Ishikawa (cell line): ENCODE measurements at regions not wholly inside any gene's neighbourhood (a gene's known extent, or its start where the extent isn't known, plus 50 kb on each side); places are given as distances from the start of the nearest gene placed in this dataset.

Experiments
- CEBPB ChIP-seq: IDR thresholded peaks from 2 replicates; pipeline ENCODE4 v1.6.1; 2012
- CREB1 ChIP-seq: IDR thresholded peaks from 2 replicates; pipeline ENCODE4 v1.6.1; 2012; ENCODE audit warnings: low read depth
- EGR1 ChIP-seq: IDR thresholded peaks from 2 replicates; pipeline ENCODE4 v1.6.1; 2012
- EP300 ChIP-seq: IDR thresholded peaks from 2 replicates; pipeline ENCODE4 v1.6.1; 2012; ENCODE audit warnings: borderline replicate concordance
- FOXM1 ChIP-seq: IDR thresholded peaks from 2 replicates; pipeline ENCODE4 v1.6.1; 2012; ENCODE audit warnings: low read depth, borderline replicate concordance
- NFIC ChIP-seq: IDR thresholded peaks from 2 replicates; pipeline ENCODE4 v1.6.1; 2012
- RAD21 ChIP-seq: IDR thresholded peaks from 2 replicates; pipeline ENCODE4 v1.6.1; 2012; ENCODE audit warnings: low read depth
- TAF1 ChIP-seq: IDR thresholded peaks from 2 replicates; pipeline ENCODE4 v1.6.1; 2012; ENCODE audit warnings: low read depth, mild to moderate bottlenecking
- TCF12 ChIP-seq: IDR thresholded peaks from 2 replicates; pipeline ENCODE4 v1.6.1; 2012; ENCODE audit warnings: low read depth
- TEAD4 ChIP-seq: IDR thresholded peaks from 2 replicates; pipeline ENCODE4 v1.6.1; 2012
- YY1 ChIP-seq: IDR thresholded peaks from 2 replicates; pipeline ENCODE4 v1.6.1; 2012; ENCODE audit warnings: low read depth
- ZBTB7A ChIP-seq: IDR thresholded peaks from 2 replicates; pipeline ENCODE4 v1.6.1; 2012; ENCODE audit warnings: low read depth
- TF ChIP-seq, protein P1 (sequence below): IDR thresholded peaks from 2 replicates; pipeline ENCODE4 v1.6.1; 2012
- TF ChIP-seq, protein P2 (sequence below): IDR thresholded peaks from 2 replicates; pipeline ENCODE4 v1.6.1; 2012; ENCODE audit warnings: low read depth, mild to moderate bottlenecking
- TF ChIP-seq, protein P3 (sequence below): IDR thresholded peaks from 2 replicates; pipeline ENCODE4 v1.6.1; 2012

DNA sequence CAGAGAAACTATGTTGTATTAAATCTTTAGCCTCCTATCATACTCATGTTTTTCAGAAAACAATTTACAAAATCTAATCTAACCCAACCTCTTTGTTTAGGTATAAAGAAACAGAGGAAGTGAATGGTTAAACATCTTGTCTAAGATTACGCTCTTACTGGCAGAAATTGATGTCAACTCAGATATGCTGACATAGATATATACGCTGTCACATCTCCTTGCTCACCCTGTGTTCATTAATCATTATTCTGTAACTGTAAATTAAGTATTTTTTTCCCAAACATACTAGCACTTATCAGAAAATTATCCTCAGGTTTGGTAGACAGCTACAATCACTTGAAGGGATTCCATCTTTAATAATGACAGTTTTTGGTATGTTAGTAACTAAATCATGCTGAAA is 1127.6 kb upstream of the SEL1L start:
- TF ChIP-seq EGR1 (no peak), ZBTB7A (no peak), RAD21 (no peak), NFIC (no peak), CREB1 (no peak), YY1 (no peak), CEBPB (no peak), TCF12 (no peak), EP300 (no peak), FOXM1 (no peak)
- TF ChIP-seq, protein P1, sequence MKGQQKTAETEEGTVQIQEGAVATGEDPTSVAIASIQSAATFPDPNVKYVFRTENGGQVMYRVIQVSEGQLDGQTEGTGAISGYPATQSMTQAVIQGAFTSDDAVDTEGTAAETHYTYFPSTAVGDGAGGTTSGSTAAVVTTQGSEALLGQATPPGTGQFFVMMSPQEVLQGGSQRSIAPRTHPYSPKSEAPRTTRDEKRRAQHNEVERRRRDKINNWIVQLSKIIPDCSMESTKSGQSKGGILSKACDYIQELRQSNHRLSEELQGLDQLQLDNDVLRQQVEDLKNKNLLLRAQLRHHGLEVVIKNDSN = no peak
- TF ChIP-seq, protein P2, sequence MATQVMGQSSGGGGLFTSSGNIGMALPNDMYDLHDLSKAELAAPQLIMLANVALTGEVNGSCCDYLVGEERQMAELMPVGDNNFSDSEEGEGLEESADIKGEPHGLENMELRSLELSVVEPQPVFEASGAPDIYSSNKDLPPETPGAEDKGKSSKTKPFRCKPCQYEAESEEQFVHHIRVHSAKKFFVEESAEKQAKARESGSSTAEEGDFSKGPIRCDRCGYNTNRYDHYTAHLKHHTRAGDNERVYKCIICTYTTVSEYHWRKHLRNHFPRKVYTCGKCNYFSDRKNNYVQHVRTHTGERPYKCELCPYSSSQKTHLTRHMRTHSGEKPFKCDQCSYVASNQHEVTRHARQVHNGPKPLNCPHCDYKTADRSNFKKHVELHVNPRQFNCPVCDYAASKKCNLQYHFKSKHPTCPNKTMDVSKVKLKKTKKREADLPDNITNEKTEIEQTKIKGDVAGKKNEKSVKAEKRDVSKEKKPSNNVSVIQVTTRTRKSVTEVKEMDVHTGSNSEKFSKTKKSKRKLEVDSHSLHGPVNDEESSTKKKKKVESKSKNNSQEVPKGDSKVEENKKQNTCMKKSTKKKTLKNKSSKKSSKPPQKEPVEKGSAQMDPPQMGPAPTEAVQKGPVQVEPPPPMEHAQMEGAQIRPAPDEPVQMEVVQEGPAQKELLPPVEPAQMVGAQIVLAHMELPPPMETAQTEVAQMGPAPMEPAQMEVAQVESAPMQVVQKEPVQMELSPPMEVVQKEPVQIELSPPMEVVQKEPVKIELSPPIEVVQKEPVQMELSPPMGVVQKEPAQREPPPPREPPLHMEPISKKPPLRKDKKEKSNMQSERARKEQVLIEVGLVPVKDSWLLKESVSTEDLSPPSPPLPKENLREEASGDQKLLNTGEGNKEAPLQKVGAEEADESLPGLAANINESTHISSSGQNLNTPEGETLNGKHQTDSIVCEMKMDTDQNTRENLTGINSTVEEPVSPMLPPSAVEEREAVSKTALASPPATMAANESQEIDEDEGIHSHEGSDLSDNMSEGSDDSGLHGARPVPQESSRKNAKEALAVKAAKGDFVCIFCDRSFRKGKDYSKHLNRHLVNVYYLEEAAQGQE = no peak

- TF ChIP-seq, protein P2 = no peak
- TF ChIP-seq, protein P3, sequence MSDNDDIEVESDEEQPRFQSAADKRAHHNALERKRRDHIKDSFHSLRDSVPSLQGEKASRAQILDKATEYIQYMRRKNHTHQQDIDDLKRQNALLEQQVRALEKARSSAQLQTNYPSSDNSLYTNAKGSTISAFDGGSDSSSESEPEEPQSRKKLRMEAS = no peak
- TF ChIP-seq RAD21 = no peak
- TF ChIP-seq TEAD4 = no peak
Observed at GRCh38 chr14:82667006-82667405, 1133.4 kb upstream of the SEL1L start.

GRCh38 chr14:82667501-82667900 is 1133.8 kb upstream of the SEL1L start:
- no peak for TF ChIP-seq ZBTB7A
- no peak for TF ChIP-seq YY1
- TF ChIP-seq EGR1 = no peak
- no peak for TF ChIP-seq TCF12
- TF ChIP-seq NFIC = no peak
- TF ChIP-seq, protein P1 = no peak
- no peak for TF ChIP-seq CREB1
- TF ChIP-seq TAF1 = no peak
- no peak for TF ChIP-seq TEAD4

GRCh38 chr14:82676403-82676802 is 1142.8 kb upstream of the SEL1L start:
- TF ChIP-seq, protein P2 = no peak
- TF ChIP-seq NFIC = no peak
- TF ChIP-seq ZBTB7A = no peak
- TF ChIP-seq YY1 = no peak
- no peak for TF ChIP-seq EP300
- no peak for TF ChIP-seq CEBPB
- TF ChIP-seq TAF1 = no peak
- no peak for TF ChIP-seq TEAD4
- no peak for TF ChIP-seq RAD21
- TF ChIP-seq, protein P1 = no peak
- TF ChIP-seq, protein P3 = no peak
- no peak for TF ChIP-seq EGR1
- no peak for TF ChIP-seq FOXM1
- no peak for TF ChIP-seq TCF12
- TF ChIP-seq CREB1 = no peak
